Endothelial cell (in vitro differentiated cells): ENCODE measurements at regions not wholly inside any gene's neighbourhood (a gene's known extent, or its start where the extent isn't known, plus 50 kb on each side); places are given as distances from the start of the nearest gene placed in this dataset.
A peak's percentile ranks its signal among the peaks of the same experiment; 100 is the strongest.

Experiments used
- DNase-seq: peaks from one replicate; pipeline ENCODE4 v3.0.0; 2021; ENCODE audit warnings: low spot score
- H3K27ac Mint-ChIP-seq: one replicate; pipeline ENCODE4 v1.8.0; 2021; ENCODE audit warnings: mixed read lengths, inconsistent platforms; ENCODE audit not compliant: unreplicated experiment
- H3K27me3 Mint-ChIP-seq: one replicate; pipeline ENCODE4 v1.8.0; 2021; ENCODE audit warnings: mild to moderate bottlenecking, moderate library complexity, mixed read lengths, inconsistent platforms; ENCODE audit not compliant: unreplicated experiment
- H3K36me3 Mint-ChIP-seq: one replicate; pipeline ENCODE4 v1.8.0; 2021; ENCODE audit warnings: mild to moderate bottlenecking, low read depth, mixed read lengths, inconsistent platforms; ENCODE audit not compliant: unreplicated experiment
- H3K4me1 Mint-ChIP-seq: one replicate; pipeline ENCODE4 v1.8.0; 2021; ENCODE audit warnings: mild to moderate bottlenecking, mixed read lengths, inconsistent platforms; ENCODE audit not compliant: unreplicated experiment
- H3K4me3 Mint-ChIP-seq: one replicate; pipeline ENCODE4 v1.8.0; 2021; ENCODE audit warnings: mild to moderate bottlenecking, mixed read lengths, inconsistent platforms; ENCODE audit not compliant: unreplicated experiment
- H3K9me3 Mint-ChIP-seq: one replicate; pipeline ENCODE4 v1.8.0; 2021; ENCODE audit warnings: mixed read lengths, inconsistent platforms; ENCODE audit not compliant: unreplicated experiment
- CTCF ChIP-seq: fragments of 200-600 bp; sonication (generic); IDR thresholded peaks from one replicate; pipeline ENCODE4 v1.5.0; 2021; ENCODE audit warnings: antibody characterized with exemption; ENCODE audit not compliant: unreplicated experiment

GRCh38 chr4:57588557-57588956, 478.4 kb upstream of the IGFBP7 start:
- Mint-ChIP-seq H3K36me3 (no peaks in the 10 kb centered on the region), H3K27me3 (peaks cover 2% of the 10 kb centered on the region), H3K27ac (no peak overlapping the region), H3K9me3 (no peaks in the 10 kb centered on the region), H3K4me1 (no peaks in the 10 kb centered on the region), H3K4me3 (no peak overlapping the region)
- no peak for DNase-seq
- TF ChIP-seq CTCF, result no peak

GRCh38 chr4:57580710-57581599, 470.8 kb upstream of the IGFBP7 start:
- Mint-ChIP-seq H3K27me3 (no peaks in the 10 kb centered on the region), H3K4me3 (no peak overlapping the region), H3K27ac (no peak overlapping the region), H3K4me1 (no peaks in the 10 kb centered on the region), H3K36me3 (no peaks in the 10 kb centered on the region), H3K9me3 (no peaks in the 10 kb centered on the region)
- no peak for DNase-seq
- TF ChIP-seq CTCF, result no peak

GRCh38 chr4:57575426-57575825, 465.2 kb upstream of the IGFBP7 start:
- peak overlapping the region; percentile 45 for H3K27ac Mint-ChIP-seq
- H3K36me3 Mint-ChIP-seq, result no peaks in the 10 kb centered on the region
- no peaks in the 10 kb centered on the region for H3K9me3 Mint-ChIP-seq
- peaks cover 1% of the 10 kb centered on the region for H3K27me3 Mint-ChIP-seq
- peaks cover 4% of the 10 kb centered on the region for H3K4me1 Mint-ChIP-seq
- TF ChIP-seq CTCF, result no peak
- peak; percentile 5 for DNase-seq
- H3K4me3 Mint-ChIP-seq, result no peak overlapping the region

GRCh38 chr4:57554556-57555092, 444.4 kb upstream of the IGFBP7 start:
- Mint-ChIP-seq H3K4me1 (no peaks in the 10 kb centered on the region), H3K27me3 (no peaks in the 10 kb centered on the region), H3K36me3 (no peaks in the 10 kb centered on the region), H3K27ac (no peak overlapping the region), H3K4me3 (no peak overlapping the region), H3K9me3 (no peaks in the 10 kb centered on the region)
- TF ChIP-seq CTCF, result no peak
- DNase-seq, result no peak

GRCh38 chr4:57553728-57554127, 443.5 kb upstream of the IGFBP7 start:
- no peaks in the 10 kb centered on the region for H3K36me3 Mint-ChIP-seq
- no peaks in the 10 kb centered on the region for H3K9me3 Mint-ChIP-seq
- H3K4me1 Mint-ChIP-seq, result no peaks in the 10 kb centered on the region
- no peak overlapping the region for H3K27ac Mint-ChIP-seq
- H3K27me3 Mint-ChIP-seq, result no peaks in the 10 kb centered on the region
- DNase-seq, result no peak
- H3K4me3 Mint-ChIP-seq, result no peak overlapping the region
- no peak for TF ChIP-seq CTCF
